Lung (tissue), 11 donors: ENCODE measurements at regions not wholly inside any gene's neighbourhood (a gene's known extent, or its start where the extent isn't known, plus 50 kb on each side); places are given as distances from the start of the nearest gene placed in this dataset.

Source experiments
- ATAC-seq: fragments of 200-7000 bp; cut with Tn5 transposase; one replicate; pipeline ENCODE4 v1.9.1; 2020; ENCODE audit warnings: moderate number of reproducible peaks; ENCODE audit not compliant: insufficient read depth, low FRiP score
- DNase-seq, 3 donors: peaks; one replicate each; pipeline ENCODE4 v3.0.0-alpha.2; 2013 to 2017
- H3K27ac ChIP-seq, 2 donors: one replicate each; pipeline ENCODE4 v1.5.1; 2013; ENCODE audit warnings: mild to moderate bottlenecking in 2 of 2, moderate library complexity in 2 of 2, control low read depth in 1 of 2, inconsistent platforms in 1 of 2, low read depth in 1 of 2, low read length in 1 of 2
- H3K27me3 ChIP-seq, 3 donors: one replicate each; pipeline ENCODE4 v1.5.1; 2013; ENCODE audit warnings: low read length in 2 of 3; ENCODE audit not compliant: control insufficient read depth in 3 of 3, insufficient read depth in 3 of 3
- H3K36me3 ChIP-seq, 4 donors: one replicate each; pipeline ENCODE4 v1.5.1; 2013; ENCODE audit warnings: low read length in 4 of 4, mild to moderate bottlenecking in 1 of 4, moderate library complexity in 1 of 4; ENCODE audit not compliant: control insufficient read depth in 4 of 4, insufficient read depth in 4 of 4
- H3K4me1 ChIP-seq, 5 donors: one replicate each; pipeline ENCODE4 v1.5.1; 2013; ENCODE audit warnings: low read length in 5 of 5, mild to moderate bottlenecking in 2 of 5, moderate library complexity in 1 of 5; ENCODE audit not compliant: control insufficient read depth in 5 of 5, insufficient read depth in 5 of 5
- H3K4me3 ChIP-seq: one replicate; pipeline ENCODE4 v1.5.1; 2013; ENCODE audit warnings: mild to moderate bottlenecking, control low read depth, moderate library complexity
- H3K9ac ChIP-seq, 2 donors: one replicate each; pipeline ENCODE4 v1.5.1; 2013; ENCODE audit warnings: low read length in 2 of 2, control low read depth in 1 of 2; ENCODE audit not compliant: insufficient read depth in 1 of 2
- H3K9me3 ChIP-seq, 4 donors: one replicate each; pipeline ENCODE4 v1.5.1; 2013; ENCODE audit warnings: low read length in 3 of 4, mild to moderate bottlenecking in 1 of 4, moderate library complexity in 1 of 4; ENCODE audit not compliant: control insufficient read depth in 4 of 4, insufficient read depth in 3 of 4
- WGBS, 2 donors: extraction: QIAGEN DNeasy Blood & Tissue Kit; methylation state at CpG; one replicate each; pipeline ENCODE4 v1.1.7; 2013; 5-methylcytosine and 5-hydroxymethylcytosine counted together
- TF ChIP-seq, protein P1 (sequence below): IDR thresholded peaks from 2 replicates; pipeline ENCODE4 v1.5.1; 2012; ENCODE audit warnings: mild to moderate bottlenecking; ENCODE audit errors: control extremely low read depth, extremely low read depth
- donor health status: control.
- donor health status: control.
- donor health status: Bipolar disorder and iron deficiency.
- donor health status: healthy.
- donor health status: DM: yes; HTN: yes; CAD: no.

DNA sequence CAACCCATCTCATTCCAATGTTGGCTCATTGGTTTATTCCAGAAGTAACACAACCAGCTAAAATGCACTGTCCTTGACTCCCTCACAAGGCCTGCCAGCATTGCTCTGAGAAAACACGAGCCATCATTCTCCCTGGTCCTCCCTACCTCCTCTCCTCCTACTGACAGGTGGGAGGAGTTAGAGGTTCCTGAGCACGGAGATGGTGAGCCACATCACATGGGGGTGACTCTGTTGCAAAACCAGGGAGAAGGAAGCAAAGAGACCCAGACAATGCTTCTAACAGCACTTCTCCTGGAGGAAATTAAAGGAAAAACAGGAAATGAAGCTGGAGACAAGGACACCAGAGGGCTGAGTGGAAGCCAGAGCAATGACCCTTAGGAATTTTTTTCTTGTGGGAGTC lies 667.4 kb downstream of the NTRK3 start:
- Histone ChIP-seq H3K27me3 (no peaks in the 10 kb centered on the region), H3K4me3 (no peak overlapping the region), H3K36me3 (no peaks in the 10 kb centered on the region), H3K27ac (no peak overlapping the region), H3K9ac (no peak overlapping the region), H3K9me3 (peaks cover 0 to 11% (median 0%) of the 10 kb centered on the region in 4 donors), H3K4me1 (peaks cover 0 to 3% (median 0%) of the 10 kb centered on the region in 5 donors)
- WGBS, 2 donors: 46% methylated on average over 2 of the region's 2 CpGs
- TF ChIP-seq, protein P1, sequence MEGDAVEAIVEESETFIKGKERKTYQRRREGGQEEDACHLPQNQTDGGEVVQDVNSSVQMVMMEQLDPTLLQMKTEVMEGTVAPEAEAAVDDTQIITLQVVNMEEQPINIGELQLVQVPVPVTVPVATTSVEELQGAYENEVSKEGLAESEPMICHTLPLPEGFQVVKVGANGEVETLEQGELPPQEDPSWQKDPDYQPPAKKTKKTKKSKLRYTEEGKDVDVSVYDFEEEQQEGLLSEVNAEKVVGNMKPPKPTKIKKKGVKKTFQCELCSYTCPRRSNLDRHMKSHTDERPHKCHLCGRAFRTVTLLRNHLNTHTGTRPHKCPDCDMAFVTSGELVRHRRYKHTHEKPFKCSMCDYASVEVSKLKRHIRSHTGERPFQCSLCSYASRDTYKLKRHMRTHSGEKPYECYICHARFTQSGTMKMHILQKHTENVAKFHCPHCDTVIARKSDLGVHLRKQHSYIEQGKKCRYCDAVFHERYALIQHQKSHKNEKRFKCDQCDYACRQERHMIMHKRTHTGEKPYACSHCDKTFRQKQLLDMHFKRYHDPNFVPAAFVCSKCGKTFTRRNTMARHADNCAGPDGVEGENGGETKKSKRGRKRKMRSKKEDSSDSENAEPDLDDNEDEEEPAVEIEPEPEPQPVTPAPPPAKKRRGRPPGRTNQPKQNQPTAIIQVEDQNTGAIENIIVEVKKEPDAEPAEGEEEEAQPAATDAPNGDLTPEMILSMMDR: no peak
- ATAC-seq (no peak), DNase-seq (no peak)

- ATAC-seq (no peak), DNase-seq (no peak)
- TF ChIP-seq, protein P1: no peak
- H3K9ac ChIP-seq: no peak overlapping the region
- H3K4me3 ChIP-seq: no peak overlapping the region
- no peaks in the 10 kb centered on the region for H3K4me1 ChIP-seq
- peaks cover 0 to 4% (median 0%) of the 10 kb centered on the region in 4 donors for H3K9me3 ChIP-seq
- WGBS, 2 donors: 44 to 64% methylated on average over 3 of the region's 3 CpGs
- H3K27ac ChIP-seq: no peak overlapping the region
- no peaks in the 10 kb centered on the region for H3K27me3 ChIP-seq
- H3K36me3 ChIP-seq: no peaks in the 10 kb centered on the region
Measured at GRCh38 chr15:87582169-87582568, 674.4 kb downstream of the NTRK3 start.

- H3K4me1 ChIP-seq: no peaks in the 10 kb centered on the region
- TF ChIP-seq, protein P1: no peak
- H3K9ac ChIP-seq: no peak overlapping the region
- no peaks in the 10 kb centered on the region for H3K36me3 ChIP-seq
- 90 to 92% methylated on average over 9 of the region's 9 CpGs for WGBS, 2 donors
- no peak overlapping the region for H3K27ac ChIP-seq
- H3K4me3 ChIP-seq: no peak overlapping the region
- ATAC-seq (no peak), DNase-seq (no peak)
- no peaks in the 10 kb centered on the region for H3K27me3 ChIP-seq
- peaks cover 0 to 3% (median 0%) of the 10 kb centered on the region in 4 donors for H3K9me3 ChIP-seq
Measured at GRCh38 chr15:87579537-87579936, 677.0 kb downstream of the NTRK3 start.

- Histone ChIP-seq H3K9ac (no peak overlapping the region), H3K9me3 (peaks cover 0 to under 1% (median 0%) of the 10 kb centered on the region in 4 donors), H3K36me3 (no peaks in the 10 kb centered on the region), H3K27ac (no peak overlapping the region), H3K4me1 (no peaks in the 10 kb centered on the region), H3K27me3 (no peaks in the 10 kb centered on the region), H3K4me3 (no peak overlapping the region)
- 53 to 63% methylated on average over 4 of the region's 4 CpGs for WGBS, 2 donors
- ATAC-seq (no peak), DNase-seq (no peak)
- TF ChIP-seq, protein P1: no peak
Measured at GRCh38 chr15:87578776-87579175, 677.8 kb downstream of the NTRK3 start.
